Hepatocyte (in vitro differentiated cells): ENCODE measurements at regions not wholly inside any gene's neighbourhood (a gene's known extent, or its start where the extent isn't known, plus 50 kb on each side); places are given as distances from the start of the nearest gene placed in this dataset. TPM values are rescaled to one million over a fixed set of nuclear protein-coding genes. Genes with fewer than 3 reads are reported as not detected.
"Not testable (repeated sequence)": the region's sequence is repeated elsewhere in the genome, so short reads cannot be mapped to it uniquely, and the experiment has no call there.

Source experiments
- DNase-seq: peaks from one replicate; pipeline ENCODE4 v3.0.0-alpha.2; 2016; ENCODE audit warnings: low spot score
- H2AFZ ChIP-seq: fragments of 200-600 bp; sonication (generic); 2 replicates; pipeline ENCODE4 v1.6.0; 2016; ENCODE audit warnings: antibody characterized with exemption, mild to moderate bottlenecking
- H3K27ac ChIP-seq: fragments of 200-600 bp; sonication (generic); 2 replicates; pipeline ENCODE4 v1.5.1; 2016; ENCODE audit warnings: mild to moderate bottlenecking
- H3K27me3 ChIP-seq: fragments of 200-600 bp; sonication (generic); 2 replicates; pipeline ENCODE4 v1.6.1; 2016
- H3K36me3 ChIP-seq: fragments of 200-600 bp; sonication (generic); replicated peaks from 2 replicates; pipeline ENCODE4 v1.5.1; 2016; ENCODE audit warnings: low read depth; ENCODE audit not compliant: insufficient read depth
- H3K4me1 ChIP-seq: fragments of 200-600 bp; sonication (generic); 2 replicates; pipeline ENCODE4 v1.5.1; 2016; ENCODE audit warnings: mild to moderate bottlenecking, moderate library complexity; ENCODE audit not compliant: insufficient read depth
- H3K4me2 ChIP-seq: fragments of 200-600 bp; sonication (generic); 2 replicates; pipeline ENCODE4 v1.6.0; 2016
- H3K4me3 ChIP-seq: fragments of 200-600 bp; sonication (generic); 2 replicates; pipeline ENCODE4 v1.5.1; 2016; ENCODE audit warnings: mild to moderate bottlenecking
- H3K79me2 ChIP-seq: fragments of 200-600 bp; sonication (generic); 2 replicates; pipeline ENCODE4 v1.6.0; 2017; ENCODE audit warnings: mild to moderate bottlenecking
- H3K9me2 ChIP-seq: fragments of 200-600 bp; sonication (generic); replicated peaks from 2 replicates; pipeline ENCODE4 v1.6.0; 2017; ENCODE audit warnings: mild to moderate bottlenecking; ENCODE audit not compliant: insufficient read depth
- H3K9me3 ChIP-seq: fragments of 200-600 bp; sonication (generic); 2 replicates; pipeline ENCODE4 v1.5.1; 2016; ENCODE audit warnings: low read depth, mild to moderate bottlenecking
- H4K20me1 ChIP-seq: fragments of 200-600 bp; sonication (generic); 2 replicates; pipeline ENCODE4 v1.6.0; 2016; ENCODE audit warnings: mild to moderate bottlenecking; ENCODE audit not compliant: insufficient read depth, poor library complexity, severe bottlenecking
- WGBS: methylation state at CpG from one replicate; pipeline ENCODE4 v1.1.6; 2016; ENCODE audit warnings: low lambda C conversion rate; ENCODE audit errors: missing lambda C conversion rate; 5-methylcytosine and 5-hydroxymethylcytosine counted together
- small RNA-seq: library from RNA; depleted of rRNA; stranded (forward); fragments of <200 nt; gene quantifications from one replicate; pipeline ENCODE3, GENCODE V24; 2014

GRCh38 chr20:29566901-29567635 is 1690.4 kb upstream of the DEFB115 start:
- H3K4me3 ChIP-seq, H3K4me1 ChIP-seq, H3K79me2 ChIP-seq, H2AFZ ChIP-seq, H3K9me3 ChIP-seq, H3K4me2 ChIP-seq, H3K36me3 ChIP-seq, DNase-seq, H3K9me2 ChIP-seq, H3K27ac ChIP-seq, H3K27me3 ChIP-seq, H4K20me1 ChIP-seq: not testable (repeated sequence)
- WGBS: 89% methylated on average over 26 of the region's 44 CpGs

- H3K27ac ChIP-seq: not testable (repeated sequence)
Observed at GRCh38 chr20:29567671-29568070, 1689.8 kb upstream of the DEFB115 start.

GRCh38 chr20:29570126-29570525 is 1687.3 kb upstream of the DEFB115 start:
- not testable (repeated sequence) for H3K4me2 ChIP-seq, DNase-seq, H4K20me1 ChIP-seq, H2AFZ ChIP-seq, H3K4me3 ChIP-seq, H3K4me1 ChIP-seq, H3K9me2 ChIP-seq, H3K36me3 ChIP-seq, H3K79me2 ChIP-seq, H3K27me3 ChIP-seq, H3K9me3 ChIP-seq, H3K27ac ChIP-seq
- WGBS: 45% methylated on average over 2 of the region's 5 CpGs

More at GRCh38 chr20:29567671-29568070, 1689.8 kb upstream of the DEFB115 start:
- H4K20me1 ChIP-seq, H2AFZ ChIP-seq, H3K4me2 ChIP-seq, H3K4me1 ChIP-seq, H3K9me3 ChIP-seq, H3K79me2 ChIP-seq, DNase-seq, H3K9me2 ChIP-seq, H3K4me3 ChIP-seq, H3K27me3 ChIP-seq, H3K36me3 ChIP-seq: not testable (repeated sequence)
- no CpG with 5 or more reads among the region's 23 CpGs for WGBS

- not testable (repeated sequence) for DNase-seq, H3K36me3 ChIP-seq, H3K9me3 ChIP-seq, H3K27ac ChIP-seq, H3K4me2 ChIP-seq, H3K4me3 ChIP-seq, H3K27me3 ChIP-seq, H4K20me1 ChIP-seq, H3K4me1 ChIP-seq, H3K79me2 ChIP-seq, H3K9me2 ChIP-seq, H2AFZ ChIP-seq
- WGBS: 69% methylated on average over 2 of the region's 2 CpGs
Observed at GRCh38 chr20:29589530-29589929, 1667.9 kb upstream of the DEFB115 start.

GRCh38 chr20:29604163-29604562 is 1653.3 kb upstream of the DEFB115 start:
- not testable (repeated sequence) for H3K9me2 ChIP-seq, H3K9me3 ChIP-seq, DNase-seq, H2AFZ ChIP-seq, H3K4me3 ChIP-seq, H4K20me1 ChIP-seq, H3K27me3 ChIP-seq, H3K4me1 ChIP-seq, H3K27ac ChIP-seq, H3K36me3 ChIP-seq, H3K79me2 ChIP-seq, H3K4me2 ChIP-seq
- WGBS: 4% methylated on average over 1 of the region's 1 CpG

- H3K4me1 ChIP-seq, H4K20me1 ChIP-seq, H3K9me3 ChIP-seq, H3K9me2 ChIP-seq, H2AFZ ChIP-seq, H3K27me3 ChIP-seq, DNase-seq, H3K4me2 ChIP-seq, H3K79me2 ChIP-seq, H3K36me3 ChIP-seq, H3K4me3 ChIP-seq, H3K27ac ChIP-seq: not testable (repeated sequence)
- 53% methylated on average over 3 of the region's 3 CpGs for WGBS
Observed at GRCh38 chr20:29606171-29606570, 1651.3 kb upstream of the DEFB115 start.

GRCh38 chr20:29629395-29629794 is 1628.1 kb upstream of the DEFB115 start:
- WGBS: 39% methylated on average over 1 of the region's 1 CpG
- H3K9me2 ChIP-seq, H3K4me3 ChIP-seq, H3K4me1 ChIP-seq, H3K27ac ChIP-seq, H3K4me2 ChIP-seq, H2AFZ ChIP-seq, H4K20me1 ChIP-seq, DNase-seq, H3K36me3 ChIP-seq, H3K27me3 ChIP-seq, H3K9me3 ChIP-seq, H3K79me2 ChIP-seq: not testable (repeated sequence)

Small RNA genes in the stretch of these regions (small RNA-seq; reads per million reads assigned to genes)
- 0.16 reads per million for gene RF00002
- not detected for gene RF00019
